Sigmoid colon (tissue), 6 donors: ENCODE measurements at regions not wholly inside any gene's neighbourhood (a gene's known extent, or its start where the extent isn't known, plus 50 kb on each side); places are given as distances from the start of the nearest gene placed in this dataset.

Experiments
- DNase-seq: peaks from one replicate; pipeline ENCODE4 v3.0.0-alpha.2; 2019
- H3K27ac ChIP-seq, 4 donors: fragments of 200-600 bp; sonication (generic); one replicate each; pipeline ENCODE4 v1.5.1; 2016 to 2019; ENCODE audit warnings: mild to moderate bottlenecking in 1 of 4
- H3K27me3 ChIP-seq, 3 donors: fragments of 200-600 bp; sonication (generic); one replicate each; pipeline ENCODE4 v1.5.1; 2019; ENCODE audit warnings: mild to moderate bottlenecking in 1 of 3
- H3K36me3 ChIP-seq, 4 donors: fragments of 200-600 bp; sonication (generic); one replicate each; pipeline ENCODE4 v1.5.1; 2016 to 2019
- H3K4me1 ChIP-seq, 4 donors: fragments of 200-600 bp; sonication (generic); one replicate each; pipeline ENCODE4 v1.5.1; 2017 to 2019
- H3K4me3 ChIP-seq, 4 donors: fragments of 200-600 bp; sonication (generic); one replicate each; pipeline ENCODE4 v1.5.1; 2017 to 2019; ENCODE audit warnings: mild to moderate bottlenecking in 2 of 4, moderate library complexity in 1 of 4
- H3K9me3 ChIP-seq, 4 donors: fragments of 200-600 bp in 3 of 4; sonication (generic) in 3 of 4; one replicate each; pipeline versions ENCODE4 v1.5.1 to v1.6.1; 2013 to 2019
- CTCF ChIP-seq, 4 experiments: fragments of 450-650 bp in 3 of 4; fragments of 200-600 bp in 1 of 4; IDR thresholded peaks; one replicate each; pipeline ENCODE4 v1.5.1; 2016 to 2019; ENCODE audit warnings: antibody characterized with exemption in 4 of 4, mild to moderate bottlenecking in 3 of 4, moderate library complexity in 2 of 4
- EP300 ChIP-seq, 4 donors: sonication (generic); formaldehyde crosslinking; IDR thresholded peaks; one replicate each; pipeline ENCODE4 v1.6.1; 2017; ENCODE audit warnings: antibody characterized with exemption in 4 of 4
- POLR2A ChIP-seq, 2 donors: fragments of 450-650 bp; IDR thresholded peaks; one replicate each; pipeline ENCODE4 v1.6.1; 2016; ENCODE audit warnings: antibody characterized with exemption in 2 of 2, mild to moderate bottlenecking in 2 of 2, moderate library complexity in 2 of 2
- POLR2AphosphoS5 ChIP-seq, 4 donors: sonication (generic); formaldehyde crosslinking; IDR thresholded peaks; one replicate each; pipeline ENCODE4 v1.6.1; 2017; ENCODE audit warnings: antibody characterized with exemption in 4 of 4
- WGBS, 2 donors: extraction: QIAGEN DNeasy Blood & Tissue Kit; methylation state at CpG; one replicate each; pipeline ENCODE4 v1.1.7; 2013; 5-methylcytosine and 5-hydroxymethylcytosine counted together
- intact Hi-C: fragments of 100-400 bp; cut with DNase I; formaldehyde crosslinking; loops from one replicate; pipeline ENCODE4 v1.15.1; 2023
- donor health status: healthy with polysubstance abuse.
- donor health status: healthy.

GRCh38 chr5:133785182-133785581, 172.8 kb upstream of the FSTL4 start:
- intact Hi-C loops, result no loop called here
- no peaks in the 10 kb centered on the region for H3K27me3 ChIP-seq
- no peak for DNase-seq
- no peak for TF ChIP-seq POLR2A (IDR thresholded peaks at IDR 0.05)
- TF ChIP-seq POLR2AphosphoS5 (IDR thresholded peaks at IDR 0.05), result no peak
- TF ChIP-seq CTCF (IDR thresholded peaks at IDR 0.05), result no peak
- no peak for TF ChIP-seq EP300 (IDR thresholded peaks at IDR 0.05)
- H3K36me3 ChIP-seq, result no peaks in the 10 kb centered on the region
- WGBS, 2 donors, result 73 to 82% methylated on average over 3 of the region's 3 CpGs
- no peaks in the 10 kb centered on the region for H3K9me3 ChIP-seq
- H3K27ac ChIP-seq, result no peak overlapping the region
- no peaks in the 10 kb centered on the region for H3K4me1 ChIP-seq
- no peak overlapping the region for H3K4me3 ChIP-seq

- H3K27ac ChIP-seq, result no peak overlapping the region
- no peaks in the 10 kb centered on the region for H3K36me3 ChIP-seq
- TF ChIP-seq POLR2A (IDR thresholded peaks at IDR 0.05), result no peak
- no peak for TF ChIP-seq EP300 (IDR thresholded peaks at IDR 0.05)
- no peak for TF ChIP-seq POLR2AphosphoS5 (IDR thresholded peaks at IDR 0.05)
- no peak for TF ChIP-seq CTCF (IDR thresholded peaks at IDR 0.05)
- no peaks in the 10 kb centered on the region for H3K4me1 ChIP-seq
- no peaks in the 10 kb centered on the region for H3K27me3 ChIP-seq
- H3K9me3 ChIP-seq, result no peaks in the 10 kb centered on the region
- WGBS, 2 donors, result 65 to 66% methylated on average over 5 of the region's 5 CpGs
- no peak overlapping the region for H3K4me3 ChIP-seq
- DNase-seq, result no peak
- intact Hi-C loops, result no loop called here
These were observed 171.1 kb upstream of the FSTL4 start for GRCh38 chr5:133783481-133783880.

GRCh38 chr5:133782736-133783135, 170.4 kb upstream of the FSTL4 start:
- Histone ChIP-seq H3K27ac (no peak overlapping the region), H3K27me3 (no peaks in the 10 kb centered on the region), H3K4me3 (no peak overlapping the region), H3K9me3 (no peaks in the 10 kb centered on the region), H3K36me3 (no peaks in the 10 kb centered on the region), H3K4me1 (no peaks in the 10 kb centered on the region)
- no peak for DNase-seq
- 73 to 80% methylated on average over 5 of the region's 5 CpGs for WGBS, 2 donors
- intact Hi-C loops, result no loop called here
- no peak for TF ChIP-seq CTCF (IDR thresholded peaks at IDR 0.05)
- no peak for TF ChIP-seq POLR2A (IDR thresholded peaks at IDR 0.05)
- no peak for TF ChIP-seq EP300 (IDR thresholded peaks at IDR 0.05)

- Histone ChIP-seq H3K27me3 (no peaks in the 10 kb centered on the region), H3K9me3 (no peaks in the 10 kb centered on the region), H3K36me3 (no peaks in the 10 kb centered on the region), H3K4me1 (no peaks in the 10 kb centered on the region), H3K27ac (no peak overlapping the region), H3K4me3 (no peak overlapping the region)
- WGBS, 2 donors, result 83 to 86% methylated on average over 4 of the region's 4 CpGs
- no peak for DNase-seq
- TF ChIP-seq POLR2AphosphoS5 (IDR thresholded peaks at IDR 0.05) (no peak), POLR2A (IDR thresholded peaks at IDR 0.05) (no peak), CTCF (IDR thresholded peaks at IDR 0.05) (no peak), EP300 (IDR thresholded peaks at IDR 0.05) (no peak)
- intact Hi-C loops, result no loop called here
These were observed 169.3 kb upstream of the FSTL4 start for GRCh38 chr5:133781436-133782225.
